Stimulated activated CD4-positive, alpha-beta T cell treated with anti-CD3 and anti-CD28 coated beads, Interleukin-2, amount 100 ng/mL, for 48 hours (primary cell): ENCODE measurements at regions not wholly inside any gene's neighbourhood (a gene's known extent, or its start where the extent isn't known, plus 50 kb on each side); places are given as distances from the start of the nearest gene placed in this dataset.

Experiments used
- DNase-seq, 2 donors: peaks; one replicate each; pipeline ENCODE4 v3.0.0-alpha.2; 2020

- no peak for DNase-seq
Observed at GRCh38 chr22:47259049-47259448, 496.6 kb downstream of the TBC1D22A start.

- DNase-seq: no peak
Observed at GRCh38 chr22:47257976-47258375, 495.5 kb downstream of the TBC1D22A start.

GRCh38 chr22:47257566-47257965, 495.1 kb downstream of the TBC1D22A start:
- DNase-seq: no peak

- DNase-seq: no peak
Observed at GRCh38 chr22:47251911-47252310, 489.5 kb downstream of the TBC1D22A start.

- DNase-seq: no peak
Observed at GRCh38 chr22:47250995-47251765, 488.7 kb downstream of the TBC1D22A start.

GRCh38 chr22:47249370-47249928, 487.0 kb downstream of the TBC1D22A start:
- DNase-seq: no peak

GRCh38 chr22:47248925-47249324, 486.5 kb downstream of the TBC1D22A start:
- DNase-seq: no peak

- DNase-seq: no peak
Observed at GRCh38 chr22:47247579-47248240, 485.3 kb downstream of the TBC1D22A start.

GRCh38 chr22:47245786-47246185, 483.3 kb downstream of the TBC1D22A start:
- DNase-seq: no peak

- DNase-seq: no peak
Observed at GRCh38 chr22:47245286-47245685, 482.8 kb downstream of the TBC1D22A start.

- DNase-seq: no peak
Observed at GRCh38 chr22:47240116-47240515, 477.7 kb downstream of the TBC1D22A start.

- DNase-seq: no peak
Observed at GRCh38 chr22:47239474-47239860, 477.0 kb downstream of the TBC1D22A start.

- no peak for DNase-seq
Observed at GRCh38 chr22:47238690-47239473, 476.4 kb downstream of the TBC1D22A start.

- no peak for DNase-seq
Observed at GRCh38 chr22:47237890-47238480, 475.5 kb downstream of the TBC1D22A start.

- no peak for DNase-seq
Observed at GRCh38 chr22:47236718-47237117, 474.3 kb downstream of the TBC1D22A start.

GRCh38 chr22:47236161-47236560, 473.7 kb downstream of the TBC1D22A start:
- DNase-seq: no peak

GRCh38 chr22:47233316-47234243, 471.1 kb downstream of the TBC1D22A start:
- DNase-seq: no peak

- no peak for DNase-seq
Observed at GRCh38 chr22:47232753-47233152, 470.3 kb downstream of the TBC1D22A start.

- DNase-seq: no peak
Observed at GRCh38 chr22:47232197-47232596, 469.7 kb downstream of the TBC1D22A start.

GRCh38 chr22:47231759-47232158, 469.3 kb downstream of the TBC1D22A start:
- DNase-seq: no peak

GRCh38 chr22:47230741-47231140, 468.3 kb downstream of the TBC1D22A start:
- no peak for DNase-seq

- no peak for DNase-seq
Observed at GRCh38 chr22:47230251-47230650, 467.8 kb downstream of the TBC1D22A start.
